ENCODE measurements at regions not wholly inside any gene's neighbourhood (a gene's known extent, or its start where the extent isn't known, plus 50 kb on each side); places are given as distances from the start of the nearest gene placed in this dataset.

GRCh38 chr5:99247346-99247745 lies 318.5 kb upstream of the CHD1 start:
- H3K9me3 ChIP-seq = no peaks in the 10 kb centered on the region
- H3K27me3 ChIP-seq = no peaks in the 10 kb centered on the region
- ATAC-seq (no peak), DNase-seq (no peak)
- H3K4me1 ChIP-seq = no peaks in the 10 kb centered on the region
- no peak overlapping the region for H3K27ac ChIP-seq
- no peaks in the 10 kb centered on the region for H3K36me3 ChIP-seq
- TF ChIP-seq CTCF (IDR thresholded peaks at IDR 0.05) = no peak
- TF ChIP-seq POLR2A (IDR thresholded peaks at IDR 0.05) = no peak
- intact Hi-C loops (cut with DNase I) = no loop called here
- no peak overlapping the region for H3K4me3 ChIP-seq
- WGBS (ENCODE audit: insufficient coverage, low coverage, low lambda C conversion rate, missing lambda C conversion rate) = 48% methylated on average over 4 of the region's 4 CpGs

- Histone ChIP-seq H3K9me3 (no peaks in the 10 kb centered on the region), H3K27ac (no peak overlapping the region), H3K4me3 (no peak overlapping the region), H3K27me3 (no peaks in the 10 kb centered on the region), H3K36me3 (no peaks in the 10 kb centered on the region), H3K4me1 (no peaks in the 10 kb centered on the region)
- intact Hi-C loops (cut with DNase I) = no loop called here
- TF ChIP-seq POLR2A (IDR thresholded peaks at IDR 0.05) = no peak
- TF ChIP-seq CTCF (IDR thresholded peaks at IDR 0.05) = no peak
- 5% methylated on average over 1 of the region's 1 CpG for WGBS (ENCODE audit: insufficient coverage, low coverage, low lambda C conversion rate, missing lambda C conversion rate)
- DNase-seq (no peak), ATAC-seq (no peak)
Measured at GRCh38 chr5:99243111-99243510, 314.3 kb upstream of the CHD1 start.

GRCh38 chr5:99239826-99240360 lies 311.1 kb upstream of the CHD1 start:
- H3K36me3 ChIP-seq = no peaks in the 10 kb centered on the region
- intact Hi-C loops (cut with DNase I) = no loop called here
- no peak for TF ChIP-seq CTCF (IDR thresholded peaks at IDR 0.05)
- no peak for TF ChIP-seq POLR2A (IDR thresholded peaks at IDR 0.05)
- no peaks in the 10 kb centered on the region for H3K9me3 ChIP-seq
- 79% methylated on average over 3 of the region's 3 CpGs for WGBS (ENCODE audit: insufficient coverage, low coverage, low lambda C conversion rate, missing lambda C conversion rate)
- H3K4me3 ChIP-seq = no peak overlapping the region
- no peaks in the 10 kb centered on the region for H3K27me3 ChIP-seq
- H3K4me1 ChIP-seq = no peaks in the 10 kb centered on the region
- DNase-seq (no peak), ATAC-seq (no peak)
- no peak overlapping the region for H3K27ac ChIP-seq

- ATAC-seq (no peak), DNase-seq (no peak)
- 76% methylated on average over 5 of the region's 5 CpGs for WGBS (ENCODE audit: insufficient coverage, low coverage, low lambda C conversion rate, missing lambda C conversion rate)
- Histone ChIP-seq H3K4me1 (no peaks in the 10 kb centered on the region), H3K9me3 (no peaks in the 10 kb centered on the region), H3K27ac (no peak overlapping the region), H3K27me3 (no peaks in the 10 kb centered on the region), H3K36me3 (no peaks in the 10 kb centered on the region), H3K4me3 (no peak overlapping the region)
- intact Hi-C loops (cut with DNase I) = no loop called here
- TF ChIP-seq CTCF (IDR thresholded peaks at IDR 0.05) (no peak), POLR2A (IDR thresholded peaks at IDR 0.05) (no peak)
Measured at GRCh38 chr5:99191206-99191745, 262.5 kb upstream of the CHD1 start.

GRCh38 chr5:99187611-99188010 lies 258.8 kb upstream of the CHD1 start:
- H3K9me3 ChIP-seq = no peaks in the 10 kb centered on the region
- WGBS (ENCODE audit: insufficient coverage, low coverage, low lambda C conversion rate, missing lambda C conversion rate) = 19% methylated on average over 2 of the region's 2 CpGs
- no peak for TF ChIP-seq POLR2A (IDR thresholded peaks at IDR 0.05)
- TF ChIP-seq CTCF (IDR thresholded peaks at IDR 0.05) = no peak
- ATAC-seq (no peak), DNase-seq (no peak)
- H3K27ac ChIP-seq = no peak overlapping the region
- no peak overlapping the region for H3K4me3 ChIP-seq
- H3K27me3 ChIP-seq = no peaks in the 10 kb centered on the region
- intact Hi-C loops (cut with DNase I) = no loop called here
- no peaks in the 10 kb centered on the region for H3K4me1 ChIP-seq
- H3K36me3 ChIP-seq = no peaks in the 10 kb centered on the region
